ENCODE measurements at regions not wholly inside any gene's neighbourhood (a gene's known extent, or its start where the extent isn't known, plus 50 kb on each side); places are given as distances from the start of the nearest gene placed in this dataset.

DNA sequence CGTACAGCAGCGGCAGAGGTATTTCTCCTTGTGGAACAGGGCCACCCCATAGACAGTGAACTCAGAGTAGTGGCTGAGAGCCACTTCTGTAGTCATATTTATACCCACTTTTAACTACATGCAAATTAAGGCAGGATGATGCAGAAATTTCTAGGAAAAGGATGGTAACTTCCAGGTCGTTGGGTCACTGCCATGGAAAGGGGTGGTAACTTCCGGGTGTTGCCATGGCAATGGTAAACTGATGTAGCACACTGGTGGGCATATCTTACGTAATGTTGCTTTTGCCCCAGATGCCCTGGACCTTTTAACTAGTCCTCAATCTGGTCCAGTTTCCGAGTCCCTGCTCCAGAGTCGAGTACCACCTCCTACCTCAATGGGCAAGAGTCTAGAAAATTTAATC, 154.8 kb upstream of the AGA start:
- Histone ChIP-seq H2BK5ac (ENCODE audit: low read depth, low read length, poor library complexity, severe bottlenecking) (no peak overlapping the region), H2BK20ac (ENCODE audit: low read depth, low read length) (no peak overlapping the region), H3K4me3 (ENCODE audit: insufficient read depth, low read depth, low read length) (no peak overlapping the region), H3K4me1 (ENCODE audit: control insufficient read depth, insufficient read depth, low read length) (no peaks in the 10 kb centered on the region), H2AK5ac (ENCODE audit: low read depth, low read length) (no peak overlapping the region), H2AK9ac (replicated peaks; ENCODE audit: low read depth, low read length, poor library complexity) (no peak overlapping the region), H2AFZ (replicated peaks; ENCODE audit: low read length, poor library complexity) (no peak overlapping the region), H2BK120ac (ENCODE audit: low read depth, low read length) (no peak overlapping the region), H3K9me1 (ENCODE audit: insufficient read depth, low read length) (no peaks in the 10 kb centered on the region), H2BK15ac (ENCODE audit: low read depth, low read length) (no peak overlapping the region), H3K27ac (ENCODE audit: insufficient read depth, low read length) (no peak overlapping the region), H3K79me1 (ENCODE audit: low read depth in 1 of 2, low read length in 2 of 2) (no peaks in the 10 kb centered on the region), H3K18ac (ENCODE audit: low read depth, low read length) (no peak overlapping the region), H3K23ac (ENCODE audit: low read depth, low read length) (no peak overlapping the region), H3K56ac (ENCODE audit: extremely low read depth, insufficient read depth, low read length) (no peak overlapping the region), H3K4me2 (ENCODE audit: low read depth, low read length) (no peak overlapping the region), H3K14ac (replicated peaks; ENCODE audit: low read depth, low read length) (no peak overlapping the region), H3K4ac (ENCODE audit: low read depth, low read length) (no peak overlapping the region), H4K20me1 (ENCODE audit: insufficient read depth, low read length) (no peaks in the 10 kb centered on the region), H4K5ac (ENCODE audit: low read depth, low read length) (no peak overlapping the region), H4K8ac (ENCODE audit: low read depth in 2 of 2, low read length in 2 of 2) (no peak overlapping the region), H3K9me3 (ENCODE audit: control insufficient read depth, insufficient read depth, low read length) (no peaks in the 10 kb centered on the region), H3K27me3 (ENCODE audit: control insufficient read depth, insufficient read depth, low read length) (no peaks in the 10 kb centered on the region), H4K91ac (ENCODE audit: insufficient read depth, low read depth, low read length) (no peak overlapping the region), H3K36me3 (ENCODE audit: control insufficient read depth, insufficient read depth, low read length) (no peaks in the 10 kb centered on the region), H3K9ac (ENCODE audit: low read depth, low read length) (no peak overlapping the region)
- intact Hi-C loops (cut with micrococcal nuclease) (no loop called here), in situ Hi-C loops (cut with MboI; ENCODE audit: low sequenced_read_pairs) (no loop called here), dilution Hi-C loops (cut with HindIII; ENCODE audit: low sequenced_read_pairs, unreplicated experiment) (no loop called here)
- ATAC-seq (ENCODE audit: low read depth), result no peak
- CTCF ChIA-PET, result no interaction called here
- POLR2A ChIA-PET (ENCODE audit: unreplicated experiment), result no interaction called here
- no TSS peak for BruUV-seq (replicated peaks)
- 94% methylated on average over 3 of the region's 7 CpGs; no CpG with 5 or more reads in 1 of the 2 experiments for WGBS, 2 experiments (ENCODE audit: extremely low coverage in 2 of 2, insufficient read length in 1 of 2)
- DNase-seq, result no peak
- no peak for TF ChIP-seq SMC3 (IDR thresholded peaks at IDR 0.05; ENCODE audit: low read depth, low read length)
- no peak for TF ChIP-seq RAD21 (IDR thresholded peaks at IDR 0.05; ENCODE audit: low read length)
- TF ChIP-seq CTCF (conservative IDR thresholded peaks at IDR 0.05; ENCODE audit: low read depth, low read length), result no peak
- TF ChIP-seq, protein P1, sequence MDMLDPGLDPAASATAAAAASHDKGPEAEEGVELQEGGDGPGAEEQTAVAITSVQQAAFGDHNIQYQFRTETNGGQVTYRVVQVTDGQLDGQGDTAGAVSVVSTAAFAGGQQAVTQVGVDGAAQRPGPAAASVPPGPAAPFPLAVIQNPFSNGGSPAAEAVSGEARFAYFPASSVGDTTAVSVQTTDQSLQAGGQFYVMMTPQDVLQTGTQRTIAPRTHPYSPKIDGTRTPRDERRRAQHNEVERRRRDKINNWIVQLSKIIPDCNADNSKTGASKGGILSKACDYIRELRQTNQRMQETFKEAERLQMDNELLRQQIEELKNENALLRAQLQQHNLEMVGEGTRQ (IDR thresholded peaks at IDR 0.05; ENCODE audit: low read depth, low read length), result no peak
- TF ChIP-seq RFX5 (IDR thresholded peaks at IDR 0.05; ENCODE audit: low read depth, low read length), result no peak
- no peak for TF ChIP-seq MAFK (IDR thresholded peaks at IDR 0.05; ENCODE audit: low read depth, low read length)
- TF ChIP-seq NFE2L2 (IDR thresholded peaks at IDR 0.05; ENCODE audit: low read depth, low read length), result no peak
- no peak for TF ChIP-seq CHD1 (IDR thresholded peaks at IDR 0.05; ENCODE audit: low read depth, low read length)
- no peak for TF ChIP-seq POLR2A (IDR thresholded peaks at IDR 0.05; ENCODE audit: low read depth, low read length)
- no peak for TF ChIP-seq BHLHE40 (IDR thresholded peaks at IDR 0.05; ENCODE audit: low read depth, low read length)
- no peak for TF ChIP-seq RCOR1 (IDR thresholded peaks at IDR 0.05; ENCODE audit: insufficient replicate concordance, low read length)
- no peak for TF ChIP-seq FOS (IDR thresholded peaks at IDR 0.05; ENCODE audit: low read depth, low read length)
- TF ChIP-seq ELK1 (IDR thresholded peaks at IDR 0.05; ENCODE audit: borderline replicate concordance, low read depth, low read length), result no peak

Measured in IMR-90 (cell line).